ENCODE measurements at regions not wholly inside any gene's neighbourhood (a gene's known extent, or its start where the extent isn't known, plus 50 kb on each side); places are given as distances from the start of the nearest gene placed in this dataset.
"Not testable (repeated sequence)": the region's sequence is repeated elsewhere in the genome, so short reads cannot be mapped to it uniquely, and the experiment has no call there.

GRCh38 chr3:7999384-7999783 is 502.2 kb upstream of the LMCD1 start:
- no peak for DNase-seq

DNA sequence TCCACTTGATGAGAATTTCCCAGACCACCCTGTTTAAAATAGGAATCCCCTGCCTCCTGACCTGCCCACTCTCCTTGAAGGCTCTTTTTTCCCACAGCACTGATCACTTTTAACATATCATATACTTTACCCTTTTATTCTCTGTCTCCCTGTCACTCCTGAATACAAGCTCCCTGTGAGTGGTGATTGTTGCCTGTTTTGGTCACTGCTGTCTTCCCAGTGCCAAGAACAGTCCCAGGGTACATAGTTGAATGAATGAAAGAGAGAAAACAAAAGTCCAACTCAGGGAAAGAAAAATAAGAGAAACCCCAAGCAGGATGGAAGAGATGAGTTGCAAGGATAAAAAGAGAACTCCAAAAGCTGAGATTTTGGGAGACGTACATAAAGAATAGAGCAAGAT is 500.3 kb upstream of the LMCD1 start:
- peak in 1 of 56 donors; percentile 4 for DNase-seq

GRCh38 chr3:8001712-8002111 is 499.9 kb upstream of the LMCD1 start:
- DNase-seq: peak in 2 of 56 donors; percentile 5 to 10

GRCh38 chr3:8011902-8012301 is 489.7 kb upstream of the LMCD1 start:
- no peak for DNase-seq

DNA sequence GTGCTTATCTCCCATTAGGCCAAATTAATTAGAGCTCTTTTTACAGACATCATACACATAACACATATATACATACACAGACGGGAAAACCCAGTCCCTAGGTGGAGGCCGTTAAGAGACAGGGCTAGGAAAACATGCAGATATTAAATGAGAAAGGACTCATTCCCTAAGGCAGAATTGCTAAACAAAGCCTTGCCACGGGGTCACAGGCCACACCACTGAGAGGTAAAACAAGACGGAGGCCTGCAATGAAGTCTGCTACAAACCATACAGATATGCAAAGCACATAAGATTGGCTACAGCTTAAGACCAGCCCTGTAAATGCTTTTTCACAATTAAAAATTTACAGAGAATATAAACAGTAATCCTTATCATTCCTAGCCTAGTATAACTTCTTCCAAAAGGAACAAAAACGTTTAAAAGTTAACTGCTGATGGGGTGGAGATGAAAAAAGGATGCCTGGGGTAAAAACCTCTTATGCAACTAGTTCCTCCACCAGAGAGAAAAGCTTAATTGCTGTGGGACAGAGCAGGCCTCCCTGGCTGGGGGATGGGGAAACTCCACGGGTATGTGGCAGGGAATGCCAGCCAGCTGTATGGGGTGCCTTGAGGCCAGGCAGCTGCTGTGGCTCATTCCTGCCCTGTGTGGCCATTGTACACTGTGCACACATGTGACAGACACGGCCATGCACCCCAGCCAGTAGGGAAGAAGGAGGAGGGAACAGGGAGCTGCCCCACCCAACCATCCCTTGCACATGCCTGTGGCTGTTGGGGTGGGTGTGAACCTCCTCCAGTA is 481.4 kb upstream of the LMCD1 start:
- DNase-seq: no peak

- no peak for DNase-seq
Measured at GRCh38 chr3:8027954-8028353, 473.7 kb upstream of the LMCD1 start.

DNA sequence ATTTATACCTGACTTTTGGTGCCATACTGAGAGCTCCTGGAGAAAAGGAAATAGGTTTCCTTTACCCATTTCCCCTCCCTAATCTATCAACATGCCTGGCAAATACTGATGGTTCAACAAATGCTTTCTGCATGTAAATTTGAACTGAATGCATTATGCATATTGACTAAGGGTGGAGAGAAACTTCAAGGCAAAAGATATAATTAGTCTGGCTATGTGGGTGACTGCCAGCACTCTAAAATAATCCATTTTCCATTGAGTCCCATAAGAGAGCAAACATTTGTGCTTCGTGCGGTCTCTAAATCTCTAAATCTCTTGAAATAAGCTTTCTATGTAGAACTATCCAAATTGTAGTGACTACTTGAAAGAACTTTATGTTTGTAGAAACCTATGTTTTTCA is 451.3 kb upstream of the LMCD1 start:
- DNase-seq: no peak

GRCh38 chr3:8052659-8053058 is 449.0 kb upstream of the LMCD1 start:
- peak in 22 of 56 donors; percentile 1 to 54 (median 9) for DNase-seq

DNA sequence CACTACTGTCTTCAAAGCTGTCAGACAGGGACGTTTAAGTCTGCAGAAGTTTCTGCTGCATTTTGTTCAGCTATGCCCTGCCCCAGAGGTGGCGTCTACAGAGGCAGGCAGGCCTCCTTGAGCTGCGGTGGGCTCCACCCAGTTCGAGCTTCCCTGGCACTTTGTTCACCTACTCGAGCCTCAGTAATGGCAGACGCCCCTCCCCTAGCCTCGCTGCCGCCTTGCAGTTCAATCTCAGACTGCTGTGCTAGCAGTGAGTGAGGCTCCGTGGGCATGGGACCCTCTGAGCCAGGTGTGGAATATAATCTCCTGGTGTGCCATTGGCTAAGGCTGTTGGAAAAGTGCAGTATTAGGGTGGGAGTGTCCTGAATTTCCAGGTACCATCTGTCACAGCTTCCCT is 433.5 kb upstream of the LMCD1 start:
- not testable (repeated sequence) for DNase-seq

DNA sequence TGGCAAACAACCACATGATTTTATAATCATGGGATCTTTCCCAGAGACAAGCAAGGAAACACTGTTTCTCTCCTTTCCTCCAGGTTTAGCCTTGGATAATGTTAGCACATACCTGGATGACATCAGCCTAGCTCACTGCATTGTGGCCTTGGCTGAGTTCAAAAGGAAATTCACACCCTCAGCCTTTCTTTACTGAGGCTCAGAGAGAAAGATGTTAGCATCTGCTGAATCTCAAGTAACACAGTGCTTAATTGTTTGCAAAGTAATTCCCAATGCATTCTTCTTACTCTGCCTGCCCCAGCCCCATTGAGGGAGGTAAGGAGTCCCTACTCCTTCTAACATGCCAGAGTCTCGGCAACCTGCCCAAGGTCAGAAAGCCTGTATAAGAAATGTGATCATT is 432.2 kb upstream of the LMCD1 start:
- no peak for DNase-seq

GRCh38 chr3:8070011-8070410 is 431.6 kb upstream of the LMCD1 start:
- DNase-seq: no peak

GRCh38 chr3:8074740-8075139 is 426.9 kb upstream of the LMCD1 start:
- not testable (repeated sequence) for DNase-seq

DNA sequence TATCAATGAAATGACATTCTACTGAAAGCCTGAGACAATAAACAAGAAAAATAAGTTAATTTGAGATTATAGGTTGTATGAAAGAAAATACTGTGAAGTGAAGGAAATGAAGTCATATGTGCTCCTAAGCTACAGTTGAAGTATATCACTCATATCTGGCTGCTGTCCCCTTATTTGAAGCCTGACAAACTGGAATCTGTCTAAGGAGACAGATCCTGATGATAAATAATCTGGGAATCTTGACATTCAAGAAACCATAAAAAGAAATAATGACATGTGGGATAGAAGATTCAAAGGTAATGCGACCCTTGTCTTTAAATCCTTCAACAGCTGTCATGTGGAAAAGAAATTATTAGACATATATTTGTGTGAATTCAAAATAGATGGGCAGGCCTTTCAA is 424.5 kb upstream of the LMCD1 start:
- DNase-seq: no peak

DNA sequence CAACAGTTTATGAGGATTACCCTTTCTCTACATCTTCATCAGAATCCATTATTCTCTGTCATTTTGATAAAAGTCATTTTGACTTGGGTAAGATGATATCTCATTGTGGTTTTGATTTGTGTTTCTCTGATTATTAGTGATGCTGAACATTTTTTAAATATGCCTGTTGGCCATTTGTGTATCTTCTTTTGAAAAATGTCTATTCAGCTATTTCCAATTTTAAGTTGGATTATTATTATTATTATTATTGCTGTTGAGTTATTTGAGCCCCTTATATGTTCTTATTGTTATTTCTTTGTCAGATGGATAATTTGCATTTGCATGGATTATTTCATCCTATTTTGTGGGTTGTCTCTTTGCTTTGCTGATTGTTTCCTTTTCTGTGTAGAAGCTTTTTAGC is 421.2 kb upstream of the LMCD1 start:
- DNase-seq: no peak

DNA sequence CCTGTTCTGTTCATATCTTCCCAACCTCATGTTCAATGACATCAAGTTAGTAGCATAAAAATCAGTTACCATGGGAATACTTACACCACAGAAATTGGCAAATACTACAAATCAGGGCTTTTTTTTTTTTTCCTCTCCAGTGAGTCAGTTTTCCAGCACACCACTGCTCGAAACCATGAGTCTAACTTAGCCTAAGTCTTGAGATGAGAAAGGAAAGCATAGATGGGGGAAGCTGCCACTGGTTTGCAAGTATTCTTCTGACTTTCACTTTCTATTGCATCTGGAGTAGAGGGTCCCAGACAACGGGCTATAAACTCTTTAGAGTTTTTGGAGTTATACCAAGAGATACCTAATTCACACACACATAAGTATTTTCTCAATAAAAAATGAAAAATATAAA is 416.1 kb upstream of the LMCD1 start:
- no peak for DNase-seq

DNA sequence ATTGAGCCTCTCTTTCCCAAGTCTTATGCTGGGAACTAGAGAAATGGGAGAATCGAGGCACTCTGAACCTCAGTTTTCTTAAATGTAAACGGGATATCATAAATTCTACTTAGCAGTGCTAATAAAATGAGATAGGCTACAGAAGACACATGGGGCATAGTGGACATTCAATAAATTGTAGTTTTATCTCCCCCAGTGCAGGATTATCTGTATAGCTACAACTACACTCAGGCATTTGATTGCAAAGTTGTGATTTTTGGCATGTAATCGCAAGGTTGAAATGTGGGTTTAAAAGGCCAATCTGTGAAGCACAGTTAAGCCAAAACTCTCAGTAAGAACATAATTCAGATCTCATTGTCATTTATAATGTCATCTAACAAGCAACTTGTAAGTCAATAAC is 413.7 kb upstream of the LMCD1 start:
- DNase-seq: no peak

- no peak for DNase-seq
Measured at GRCh38 chr3:8094415-8094814, 407.2 kb upstream of the LMCD1 start.

DNA sequence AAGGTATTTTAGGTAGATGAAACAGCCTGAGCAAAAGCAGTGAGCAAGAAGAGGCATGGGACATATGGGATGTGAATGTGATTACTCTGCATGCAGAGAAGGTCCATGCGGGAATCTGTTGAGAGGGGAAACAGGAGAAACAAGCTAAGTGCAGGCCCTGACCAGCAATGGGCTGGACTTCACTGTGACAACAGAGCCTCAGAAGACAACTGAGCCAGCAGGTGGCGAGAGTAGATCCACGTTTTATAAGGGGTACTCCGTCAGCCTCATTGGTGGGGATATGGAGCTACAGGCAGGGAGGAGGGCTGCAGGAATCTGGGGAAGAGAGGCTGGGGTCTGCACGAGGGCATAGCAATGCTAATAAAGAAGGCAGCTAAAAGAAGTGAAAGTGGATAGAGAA is 405.9 kb upstream of the LMCD1 start:
- no peak for DNase-seq

GRCh38 chr3:8097690-8098089 is 403.9 kb upstream of the LMCD1 start:
- DNase-seq: no peak

DNA sequence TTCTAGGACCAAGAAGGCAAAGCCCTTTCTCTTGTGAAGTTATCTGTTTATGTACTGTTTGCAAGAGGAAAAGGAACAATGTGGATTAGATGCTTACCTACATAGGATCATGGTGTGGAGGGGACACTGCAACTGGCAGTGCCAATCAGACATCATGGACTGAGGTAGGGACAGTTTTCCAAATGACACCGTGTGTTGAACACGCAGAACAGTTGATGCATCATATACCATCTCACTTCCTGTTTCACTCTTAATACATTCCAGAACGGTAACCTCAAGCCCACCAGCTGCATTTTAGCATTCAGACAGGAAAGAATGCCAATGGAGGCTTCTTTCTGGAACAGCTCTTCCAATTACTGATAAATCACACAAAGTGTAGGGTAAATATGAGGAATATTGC is 397.7 kb upstream of the LMCD1 start:
- no peak for DNase-seq

DNA sequence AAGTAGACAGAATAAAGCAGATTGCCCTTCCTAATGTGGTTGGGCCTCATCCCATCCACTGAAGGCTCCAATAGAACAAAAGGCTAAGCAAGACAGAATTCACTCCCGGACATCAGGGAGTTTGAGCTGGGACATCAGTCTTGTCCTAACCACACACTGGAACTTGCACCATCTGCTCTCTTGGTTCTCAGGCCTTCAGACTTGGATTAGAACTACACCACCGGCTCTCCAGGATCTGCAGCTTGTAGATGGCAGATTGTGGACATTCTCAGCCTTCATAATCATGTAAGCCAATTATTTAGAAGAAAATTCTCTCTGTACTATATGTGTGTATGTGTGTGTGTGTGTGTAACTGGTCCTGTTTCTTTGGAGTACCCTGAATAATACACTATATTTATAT is 394.7 kb upstream of the LMCD1 start:
- no peak for DNase-seq

DNA sequence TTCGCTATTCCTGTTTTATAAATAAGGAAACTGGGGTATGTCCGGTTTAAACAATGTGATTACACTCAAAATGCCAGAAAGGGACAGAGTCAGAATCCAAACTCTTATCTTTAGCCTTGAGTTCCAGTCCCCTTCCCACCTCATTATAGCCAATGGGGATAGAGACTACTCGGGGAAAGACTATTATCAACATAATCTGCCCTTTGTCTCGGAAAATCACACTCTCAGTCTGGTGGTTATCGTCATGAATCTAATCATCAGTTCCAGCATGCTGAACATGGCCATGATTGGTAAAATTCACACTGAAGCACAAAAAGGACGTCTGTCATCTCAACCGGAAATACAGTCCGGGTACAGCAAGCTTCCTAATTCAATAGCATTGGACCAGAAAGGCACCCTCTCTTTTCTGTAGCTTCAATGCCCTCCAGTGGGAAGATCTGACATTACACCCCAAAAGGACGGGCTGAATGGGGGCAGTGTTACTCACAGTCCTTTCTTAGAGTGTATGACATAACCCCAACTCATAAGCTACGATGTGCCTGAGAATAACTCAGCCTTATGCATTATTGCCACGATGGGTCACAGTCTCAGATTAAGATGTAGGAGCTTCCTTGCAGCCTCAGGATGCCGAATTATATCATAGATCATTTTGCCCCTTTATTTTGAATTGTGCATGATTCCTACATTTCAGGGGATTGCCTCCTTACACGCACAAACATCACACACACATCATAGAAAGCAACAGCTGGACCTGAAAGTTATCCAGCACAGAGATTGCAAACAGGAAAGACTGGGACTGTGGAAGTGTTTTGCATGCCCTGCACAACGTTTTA is 390.4 kb upstream of the LMCD1 start:
- peak in 52 of 56 donors; percentile 5 to 88 (median 49) for DNase-seq

- no peak for DNase-seq
Measured at GRCh38 chr3:8112587-8112986, 389.0 kb upstream of the LMCD1 start.

Measured in amygdala (tissue), 56 donors.